Fibroblast of skin of left biceps (primary cell): ENCODE measurements at regions not wholly inside any gene's neighbourhood (a gene's known extent, or its start where the extent isn't known, plus 50 kb on each side); places are given as distances from the start of the nearest gene placed in this dataset.
"Not testable (repeated sequence)": the region's sequence is repeated elsewhere in the genome, so short reads cannot be mapped to it uniquely, and the experiment has no call there.

ENCODE experiments used
- DNase-seq, 2 experiments: peaks; one replicate each; pipeline ENCODE4 v3.0.0-alpha.2; 2013; ENCODE audit warnings: low read depth in 2 of 2

- no peak for DNase-seq
Observed at GRCh38 chr1:88538222-88538899, 145.7 kb upstream of the PKN2 start.

GRCh38 chr1:88540255-88540654, 143.8 kb upstream of the PKN2 start:
- no peak for DNase-seq

GRCh38 chr1:88541596-88541995, 142.5 kb upstream of the PKN2 start:
- DNase-seq = no peak

GRCh38 chr1:88544195-88544594, 139.9 kb upstream of the PKN2 start:
- no peak for DNase-seq

- no peak for DNase-seq
Observed at GRCh38 chr1:88549536-88549935, 134.5 kb upstream of the PKN2 start.

GRCh38 chr1:88552226-88552625, 131.8 kb upstream of the PKN2 start:
- no peak for DNase-seq

- no peak for DNase-seq
Observed at GRCh38 chr1:88557014-88557413, 127.1 kb upstream of the PKN2 start.

- no peak for DNase-seq
Observed at GRCh38 chr1:88560621-88561020, 123.5 kb upstream of the PKN2 start.

- DNase-seq = no peak
Observed at GRCh38 chr1:88562991-88563390, 121.1 kb upstream of the PKN2 start.

- no peak for DNase-seq
Observed at GRCh38 chr1:88566615-88567387, 117.3 kb upstream of the PKN2 start.

- no peak for DNase-seq
Observed at GRCh38 chr1:88571506-88571905, 112.6 kb upstream of the PKN2 start.

GRCh38 chr1:88579598-88579997, 104.5 kb upstream of the PKN2 start:
- DNase-seq = no peak

- no peak for DNase-seq
Observed at GRCh38 chr1:88581703-88582102, 102.4 kb upstream of the PKN2 start.

GRCh38 chr1:88593358-88593757, 90.7 kb upstream of the PKN2 start:
- DNase-seq = no peak

GRCh38 chr1:88595355-88596002, 88.6 kb upstream of the PKN2 start:
- no peak for DNase-seq

GRCh38 chr1:88597973-88598372, 86.1 kb upstream of the PKN2 start:
- DNase-seq = not testable (repeated sequence)

- DNase-seq = no peak
Observed at GRCh38 chr1:88608139-88608943, 75.7 kb upstream of the PKN2 start.

- DNase-seq = no peak
Observed at GRCh38 chr1:88609051-88609450, 75.0 kb upstream of the PKN2 start.

GRCh38 chr1:88610687-88611086, 73.4 kb upstream of the PKN2 start:
- DNase-seq = no peak

- no peak for DNase-seq
Observed at GRCh38 chr1:88612292-88612691, 71.8 kb upstream of the PKN2 start.

- DNase-seq = no peak
Observed at GRCh38 chr1:88612773-88613172, 71.3 kb upstream of the PKN2 start.

GRCh38 chr1:88618331-88618730, 65.7 kb upstream of the PKN2 start:
- DNase-seq = no peak
